HG03354 (cell line): ENCODE measurements at regions not wholly inside any gene's neighbourhood (a gene's known extent, or its start where the extent isn't known, plus 50 kb on each side); places are given as distances from the start of the nearest gene placed in this dataset.
"Not testable (repeated sequence)": the region's sequence is repeated elsewhere in the genome, so short reads cannot be mapped to it uniquely, and the experiment has no call there.

ENCODE experiments used
- ATAC-seq: cut with Tn5 transposase; IDR thresholded peaks from one replicate; pipeline ENCODE4 v1.9.1; 2021; ENCODE audit warnings: mild to moderate bottlenecking; ENCODE audit not compliant: unreplicated experiment, poor library complexity, severe bottlenecking

- no peak for ATAC-seq
Observed at GRCh38 chr20:12821249-12821648, 187.5 kb upstream of the SPTLC3 start.

- no peak for ATAC-seq
Observed at GRCh38 chr20:12823734-12824133, 185.0 kb upstream of the SPTLC3 start.

GRCh38 chr20:12824328-12825225 lies 184.2 kb upstream of the SPTLC3 start:
- no peak for ATAC-seq

- no peak for ATAC-seq
Observed at GRCh38 chr20:12825226-12825595, 183.6 kb upstream of the SPTLC3 start.

GRCh38 chr20:12827816-12828385 lies 180.9 kb upstream of the SPTLC3 start:
- ATAC-seq: no peak

- ATAC-seq: no peak
Observed at GRCh38 chr20:12829170-12829569, 179.6 kb upstream of the SPTLC3 start.

- no peak for ATAC-seq
Observed at GRCh38 chr20:12833861-12834260, 174.9 kb upstream of the SPTLC3 start.

GRCh38 chr20:12835999-12836398 lies 172.8 kb upstream of the SPTLC3 start:
- ATAC-seq: no peak

GRCh38 chr20:12837646-12838045 lies 171.1 kb upstream of the SPTLC3 start:
- no peak for ATAC-seq

- no peak for ATAC-seq
Observed at GRCh38 chr20:12838261-12838866, 170.4 kb upstream of the SPTLC3 start.

GRCh38 chr20:12847872-12848271 lies 160.9 kb upstream of the SPTLC3 start:
- no peak for ATAC-seq

GRCh38 chr20:12849225-12849910 lies 159.4 kb upstream of the SPTLC3 start:
- no peak for ATAC-seq

- not testable (repeated sequence) for ATAC-seq
Observed at GRCh38 chr20:12857643-12858042, 151.1 kb upstream of the SPTLC3 start.

- no peak for ATAC-seq
Observed at GRCh38 chr20:12860619-12861247, 148.0 kb upstream of the SPTLC3 start.

- no peak for ATAC-seq
Observed at GRCh38 chr20:12869669-12870068, 139.1 kb upstream of the SPTLC3 start.

- no peak for ATAC-seq
Observed at GRCh38 chr20:12870588-12870987, 138.2 kb upstream of the SPTLC3 start.

GRCh38 chr20:12874933-12875332 lies 133.8 kb upstream of the SPTLC3 start:
- ATAC-seq: no peak

GRCh38 chr20:12875510-12875909 lies 133.3 kb upstream of the SPTLC3 start:
- ATAC-seq: no peak

GRCh38 chr20:12882832-12883506 lies 125.8 kb upstream of the SPTLC3 start:
- ATAC-seq: no peak
